Lung (tissue), 11 donors: ENCODE measurements at regions not wholly inside any gene's neighbourhood (a gene's known extent, or its start where the extent isn't known, plus 50 kb on each side); places are given as distances from the start of the nearest gene placed in this dataset.

Experiments used
- ATAC-seq: fragments of 200-7000 bp; cut with Tn5 transposase; one replicate; pipeline ENCODE4 v1.9.1; 2020; ENCODE audit warnings: moderate number of reproducible peaks; ENCODE audit not compliant: insufficient read depth, low FRiP score
- DNase-seq, 3 donors: peaks; one replicate each; pipeline ENCODE4 v3.0.0-alpha.2; 2013 to 2017
- H3K27ac ChIP-seq, 2 donors: one replicate each; pipeline ENCODE4 v1.5.1; 2013; ENCODE audit warnings: mild to moderate bottlenecking in 2 of 2, moderate library complexity in 2 of 2, control low read depth in 1 of 2, inconsistent platforms in 1 of 2, low read depth in 1 of 2, low read length in 1 of 2
- H3K27me3 ChIP-seq, 3 donors: one replicate each; pipeline ENCODE4 v1.5.1; 2013; ENCODE audit warnings: low read length in 2 of 3; ENCODE audit not compliant: control insufficient read depth in 3 of 3, insufficient read depth in 3 of 3
- H3K36me3 ChIP-seq, 4 donors: one replicate each; pipeline ENCODE4 v1.5.1; 2013; ENCODE audit warnings: low read length in 4 of 4, mild to moderate bottlenecking in 1 of 4, moderate library complexity in 1 of 4; ENCODE audit not compliant: control insufficient read depth in 4 of 4, insufficient read depth in 4 of 4
- H3K4me1 ChIP-seq, 5 donors: one replicate each; pipeline ENCODE4 v1.5.1; 2013; ENCODE audit warnings: low read length in 5 of 5, mild to moderate bottlenecking in 2 of 5, moderate library complexity in 1 of 5; ENCODE audit not compliant: control insufficient read depth in 5 of 5, insufficient read depth in 5 of 5
- H3K4me3 ChIP-seq: one replicate; pipeline ENCODE4 v1.5.1; 2013; ENCODE audit warnings: mild to moderate bottlenecking, control low read depth, moderate library complexity
- H3K9ac ChIP-seq, 2 donors: one replicate each; pipeline ENCODE4 v1.5.1; 2013; ENCODE audit warnings: low read length in 2 of 2, control low read depth in 1 of 2; ENCODE audit not compliant: insufficient read depth in 1 of 2
- H3K9me3 ChIP-seq, 4 donors: one replicate each; pipeline ENCODE4 v1.5.1; 2013; ENCODE audit warnings: low read length in 3 of 4, mild to moderate bottlenecking in 1 of 4, moderate library complexity in 1 of 4; ENCODE audit not compliant: control insufficient read depth in 4 of 4, insufficient read depth in 3 of 4
- CTCF ChIP-seq: IDR thresholded peaks from 2 replicates; pipeline ENCODE4 v1.5.1; 2012; ENCODE audit warnings: mild to moderate bottlenecking; ENCODE audit errors: control extremely low read depth, extremely low read depth
- WGBS, 2 donors: extraction: QIAGEN DNeasy Blood & Tissue Kit; methylation state at CpG; one replicate each; pipeline ENCODE4 v1.1.7; 2013; 5-methylcytosine and 5-hydroxymethylcytosine counted together
- donor health status: control.
- donor health status: control.
- donor health status: Bipolar disorder and iron deficiency.
- donor health status: healthy.
- donor health status: DM: yes; HTN: yes; CAD: no.

DNA sequence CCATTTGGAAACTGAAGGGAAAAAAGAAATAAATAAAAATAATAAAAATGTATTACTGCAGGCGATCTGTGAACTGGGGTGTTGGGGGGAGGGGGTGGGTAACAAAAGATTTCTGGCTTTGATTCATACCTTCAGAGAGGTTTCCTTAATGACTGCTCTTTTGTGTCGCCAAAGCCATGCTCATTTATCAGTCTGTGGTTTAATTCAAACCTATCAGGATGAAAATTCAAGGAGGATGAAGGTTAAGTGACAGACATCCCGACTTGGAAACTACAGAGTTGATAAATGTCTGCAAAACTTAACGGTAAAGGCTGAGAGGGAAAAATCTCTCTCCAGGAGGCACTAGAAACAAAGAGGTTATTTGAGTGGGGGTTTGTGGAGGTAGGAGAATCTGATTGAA, 278.2 kb downstream of the PSAT1 start:
- 49 to 61% methylated on average over 4 of the region's 4 CpGs for WGBS, 2 donors
- H3K27ac ChIP-seq, result no peak overlapping the region
- no peak for ATAC-seq
- TF ChIP-seq CTCF, result no peak
- no peaks in the 10 kb centered on the region for H3K36me3 ChIP-seq
- H3K9me3 ChIP-seq, result no peaks in the 10 kb centered on the region
- no peaks in the 10 kb centered on the region for H3K4me1 ChIP-seq
- H3K27me3 ChIP-seq, result no peaks in the 10 kb centered on the region
- DNase-seq, result no peak
- H3K4me3 ChIP-seq, result no peak overlapping the region
- H3K9ac ChIP-seq, result no peak overlapping the region

GRCh38 chr9:78575771-78576170, 278.8 kb downstream of the PSAT1 start:
- no peak for TF ChIP-seq CTCF
- H3K4me3 ChIP-seq, result no peak overlapping the region
- DNase-seq (no peak), ATAC-seq (no peak)
- H3K27me3 ChIP-seq, result no peaks in the 10 kb centered on the region
- no peaks in the 10 kb centered on the region for H3K4me1 ChIP-seq
- H3K27ac ChIP-seq, result no peak overlapping the region
- WGBS, 2 donors, result 87 to 94% methylated on average over 3 of the region's 3 CpGs
- no peak overlapping the region for H3K9ac ChIP-seq
- H3K36me3 ChIP-seq, result no peaks in the 10 kb centered on the region
- no peaks in the 10 kb centered on the region for H3K9me3 ChIP-seq

GRCh38 chr9:78577156-78577906, 280.4 kb downstream of the PSAT1 start:
- Histone ChIP-seq H3K4me3 (no peak overlapping the region), H3K9me3 (no peaks in the 10 kb centered on the region), H3K27me3 (no peaks in the 10 kb centered on the region), H3K4me1 (no peaks in the 10 kb centered on the region), H3K36me3 (no peaks in the 10 kb centered on the region), H3K27ac (no peak overlapping the region), H3K9ac (no peak overlapping the region)
- DNase-seq (no peak), ATAC-seq (no peak)
- 95 to 96% methylated on average over 5 of the region's 5 CpGs for WGBS, 2 donors
- no peak for TF ChIP-seq CTCF

- Histone ChIP-seq H3K4me1 (no peaks in the 10 kb centered on the region), H3K27ac (no peak overlapping the region), H3K9me3 (peaks cover 0 to 3% (median 0%) of the 10 kb centered on the region in 4 donors), H3K4me3 (no peak overlapping the region), H3K36me3 (no peaks in the 10 kb centered on the region), H3K27me3 (no peaks in the 10 kb centered on the region), H3K9ac (no peak overlapping the region)
- WGBS, 2 donors, result 80 to 92% methylated on average over 5 of the region's 5 CpGs
- DNase-seq, result peak in 2 of 3 donors; percentile 9 to 69
- no peak for ATAC-seq
- no peak for TF ChIP-seq CTCF
Observed at GRCh38 chr9:78578072-78578471, 281.1 kb downstream of the PSAT1 start.
